HG03565 (cell line): ENCODE measurements at regions not wholly inside any gene's neighbourhood (a gene's known extent, or its start where the extent isn't known, plus 50 kb on each side); places are given as distances from the start of the nearest gene placed in this dataset.

Experiments
- ATAC-seq: cut with Tn5 transposase; IDR thresholded peaks from one replicate; pipeline ENCODE4 v1.9.1; 2021; ENCODE audit warnings: mild to moderate bottlenecking, moderate library complexity; ENCODE audit not compliant: unreplicated experiment

GRCh38 chr13:74820809-74821208, 661.2 kb downstream of the TBC1D4 start:
- no peak for ATAC-seq

- ATAC-seq, result no peak
Measured at GRCh38 chr13:74819549-74819948, 662.4 kb downstream of the TBC1D4 start.

GRCh38 chr13:74816737-74817136, 665.2 kb downstream of the TBC1D4 start:
- ATAC-seq, result no peak

GRCh38 chr13:74796157-74796556, 662.0 kb upstream of the KLF12 start:
- ATAC-seq, result no peak

GRCh38 chr13:74795526-74795925, 661.3 kb upstream of the KLF12 start:
- ATAC-seq, result no peak

- ATAC-seq, result no peak
Measured at GRCh38 chr13:74794582-74794981, 660.4 kb upstream of the KLF12 start.

- ATAC-seq, result no peak
Measured at GRCh38 chr13:74794147-74794546, 659.9 kb upstream of the KLF12 start.

- ATAC-seq, result no peak
Measured at GRCh38 chr13:74784959-74785358, 650.8 kb upstream of the KLF12 start.

- ATAC-seq, result no peak
Measured at GRCh38 chr13:74778946-74779345, 644.7 kb upstream of the KLF12 start.

GRCh38 chr13:74778087-74778486, 643.9 kb upstream of the KLF12 start:
- no peak for ATAC-seq

GRCh38 chr13:74774264-74774663, 640.1 kb upstream of the KLF12 start:
- ATAC-seq, result no peak

- no peak for ATAC-seq
Measured at GRCh38 chr13:74773248-74773647, 639.0 kb upstream of the KLF12 start.

- no peak for ATAC-seq
Measured at GRCh38 chr13:74771964-74772363, 637.8 kb upstream of the KLF12 start.

- no peak for ATAC-seq
Measured at GRCh38 chr13:74770361-74770760, 636.2 kb upstream of the KLF12 start.

- no peak for ATAC-seq
Measured at GRCh38 chr13:74769333-74769732, 635.1 kb upstream of the KLF12 start.

- no peak for ATAC-seq
Measured at GRCh38 chr13:74768521-74769085, 634.4 kb upstream of the KLF12 start.

GRCh38 chr13:74767050-74767449, 632.8 kb upstream of the KLF12 start:
- no peak for ATAC-seq

- no peak for ATAC-seq
Measured at GRCh38 chr13:74765955-74766354, 631.8 kb upstream of the KLF12 start.

GRCh38 chr13:74761801-74762757, 627.9 kb upstream of the KLF12 start:
- ATAC-seq, result no peak

- no peak for ATAC-seq
Measured at GRCh38 chr13:74758188-74758587, 624.0 kb upstream of the KLF12 start.

GRCh38 chr13:74755065-74755464, 620.9 kb upstream of the KLF12 start:
- ATAC-seq, result no peak

GRCh38 chr13:74751739-74752138, 617.5 kb upstream of the KLF12 start:
- ATAC-seq, result no peak
